C4-2B (cell line): ENCODE measurements at regions not wholly inside any gene's neighbourhood (a gene's known extent, or its start where the extent isn't known, plus 50 kb on each side); places are given as distances from the start of the nearest gene placed in this dataset.

Experiments used
- H3K27ac ChIP-seq: fragments of 450-650 bp; 2 replicates; pipeline ENCODE4 v1.5.1; 2017
- ZFX ChIP-seq: fragments of 450-650 bp; IDR thresholded peaks from 2 replicates; pipeline ENCODE4 v1.6.1; 2017
- TF ChIP-seq, protein P1 (sequence below): fragments of 450-650 bp; conservative IDR thresholded peaks from 2 replicates; pipeline ENCODE4 v1.5.1; 2017; ENCODE audit warnings: mild to moderate bottlenecking

GRCh38 chr1:98405581-98406074 is 255.9 kb upstream of the SNX7 start:
- TF ChIP-seq, protein P1, sequence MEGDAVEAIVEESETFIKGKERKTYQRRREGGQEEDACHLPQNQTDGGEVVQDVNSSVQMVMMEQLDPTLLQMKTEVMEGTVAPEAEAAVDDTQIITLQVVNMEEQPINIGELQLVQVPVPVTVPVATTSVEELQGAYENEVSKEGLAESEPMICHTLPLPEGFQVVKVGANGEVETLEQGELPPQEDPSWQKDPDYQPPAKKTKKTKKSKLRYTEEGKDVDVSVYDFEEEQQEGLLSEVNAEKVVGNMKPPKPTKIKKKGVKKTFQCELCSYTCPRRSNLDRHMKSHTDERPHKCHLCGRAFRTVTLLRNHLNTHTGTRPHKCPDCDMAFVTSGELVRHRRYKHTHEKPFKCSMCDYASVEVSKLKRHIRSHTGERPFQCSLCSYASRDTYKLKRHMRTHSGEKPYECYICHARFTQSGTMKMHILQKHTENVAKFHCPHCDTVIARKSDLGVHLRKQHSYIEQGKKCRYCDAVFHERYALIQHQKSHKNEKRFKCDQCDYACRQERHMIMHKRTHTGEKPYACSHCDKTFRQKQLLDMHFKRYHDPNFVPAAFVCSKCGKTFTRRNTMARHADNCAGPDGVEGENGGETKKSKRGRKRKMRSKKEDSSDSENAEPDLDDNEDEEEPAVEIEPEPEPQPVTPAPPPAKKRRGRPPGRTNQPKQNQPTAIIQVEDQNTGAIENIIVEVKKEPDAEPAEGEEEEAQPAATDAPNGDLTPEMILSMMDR: no peak
- TF ChIP-seq ZFX: no peak
- H3K27ac ChIP-seq: no peak overlapping the region

- H3K27ac ChIP-seq: no peak overlapping the region
- TF ChIP-seq, protein P1: no peak
- no peak for TF ChIP-seq ZFX
These were observed 256.7 kb upstream of the SNX7 start for GRCh38 chr1:98404866-98405265.

DNA sequence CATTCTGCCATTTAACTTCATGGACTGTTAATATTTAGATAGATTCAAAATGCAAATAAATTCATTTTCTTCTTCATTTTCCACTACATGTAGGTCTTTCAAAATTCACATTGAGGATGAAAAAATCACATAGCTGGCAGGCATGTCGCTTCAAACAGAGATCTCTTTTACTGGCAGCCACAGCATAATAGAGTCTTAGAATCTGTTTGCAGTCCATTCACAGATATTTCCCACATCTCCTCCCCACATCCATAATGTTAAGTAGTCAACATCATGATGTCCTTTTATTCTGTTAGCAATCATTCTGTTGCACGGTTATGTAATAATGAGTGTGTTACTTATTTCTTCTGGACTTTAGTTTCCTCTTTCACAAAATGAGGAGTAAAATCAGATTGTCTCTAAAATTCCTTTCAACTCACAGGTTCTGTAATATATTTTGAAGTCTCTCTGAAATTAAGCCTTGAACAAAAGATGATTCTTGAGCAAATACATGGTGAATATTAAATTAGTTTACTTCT is 257.5 kb upstream of the SNX7 start:
- H3K27ac ChIP-seq: no peak overlapping the region
- TF ChIP-seq, protein P1: no peak
- no peak for TF ChIP-seq ZFX

- no peak for TF ChIP-seq ZFX
- TF ChIP-seq, protein P1: no peak
- no peak overlapping the region for H3K27ac ChIP-seq
These were observed 258.7 kb upstream of the SNX7 start for GRCh38 chr1:98402860-98403259.

- TF ChIP-seq ZFX: no peak
- TF ChIP-seq, protein P1: no peak
- H3K27ac ChIP-seq: no peak overlapping the region
These were observed 261.1 kb upstream of the SNX7 start for GRCh38 chr1:98400446-98400845.

DNA sequence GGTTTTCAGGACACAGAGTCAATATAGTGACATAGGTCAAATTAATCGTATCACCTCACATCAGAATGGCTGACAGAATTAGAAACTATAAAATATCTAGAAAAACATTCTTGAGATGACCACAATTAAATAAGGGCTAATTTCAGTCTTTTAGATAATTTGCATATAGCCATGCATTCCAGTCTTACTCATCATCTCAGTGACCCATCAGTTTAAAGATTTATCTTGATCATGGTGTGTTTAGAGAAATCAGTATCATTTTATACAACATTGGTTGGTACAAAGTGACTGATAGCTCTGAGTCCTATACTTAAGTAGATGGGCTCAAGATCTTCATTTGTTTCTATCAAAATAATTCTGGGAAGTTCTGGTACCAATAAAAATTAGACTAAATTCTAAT is 262.3 kb upstream of the SNX7 start:
- H3K27ac ChIP-seq: no peak overlapping the region
- TF ChIP-seq, protein P1: no peak
- no peak for TF ChIP-seq ZFX

DNA sequence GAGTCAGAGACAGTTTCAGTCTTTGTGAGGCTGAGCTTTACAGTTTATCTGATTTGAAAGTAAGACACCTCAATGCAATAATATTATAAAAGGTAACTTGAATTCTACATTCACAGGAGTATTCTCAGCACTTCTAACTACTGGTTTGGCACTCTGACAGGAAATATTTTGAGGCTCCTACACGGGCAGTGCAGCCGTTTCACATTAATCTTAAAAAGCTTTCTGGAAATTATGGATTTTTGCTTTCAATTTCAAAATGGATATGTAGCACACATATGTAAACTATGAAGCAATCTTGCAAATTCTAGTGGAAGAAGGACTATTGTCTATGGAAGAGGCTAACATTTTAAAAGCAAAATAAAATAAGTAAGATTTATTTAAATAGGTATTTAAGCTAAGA is 262.9 kb upstream of the SNX7 start:
- TF ChIP-seq ZFX: no peak
- TF ChIP-seq, protein P1: no peak
- no peak overlapping the region for H3K27ac ChIP-seq
